ENCODE measurements at regions not wholly inside any gene's neighbourhood (a gene's known extent, or its start where the extent isn't known, plus 50 kb on each side); places are given as distances from the start of the nearest gene placed in this dataset.

- Histone ChIP-seq H4K20me1 (ENCODE audit: insufficient read depth, low read length) (no peaks in the 10 kb centered on the region), H3K4me1 (ENCODE audit: insufficient read depth, low read length) (no peaks in the 10 kb centered on the region), H3K36me3 (ENCODE audit: insufficient read depth, low read length) (no peaks in the 10 kb centered on the region), H3K27ac (ENCODE audit: low read length) (no peak overlapping the region), H3K9me3 (ENCODE audit: insufficient read depth, low read length, severe bottlenecking) (no peaks in the 10 kb centered on the region), H3K79me2 (ENCODE audit: insufficient read depth, low read length) (no peaks in the 10 kb centered on the region), H3K4me2 (ENCODE audit: insufficient read depth, low read length) (no peak overlapping the region), H3K27me3 (ENCODE audit: insufficient read depth, low read length, poor library complexity) (no peaks in the 10 kb centered on the region), H2AFZ (ENCODE audit: low read depth, low read length) (no peak overlapping the region), H3K4me3 (ENCODE audit: low read depth in 1 of 2, low read length in 2 of 2) (no peak overlapping the region), H3K9ac (ENCODE audit: low read depth, low read length) (no peak overlapping the region)
- TF ChIP-seq EZH2 (IDR thresholded peaks at IDR 0.05; ENCODE audit: borderline replicate concordance, low read depth, low read length, severe bottlenecking) = no peak
- TF ChIP-seq CTCF (IDR thresholded peaks at IDR 0.05; ENCODE audit: borderline replicate concordance, extremely low read depth, low read length, poor library complexity, severe bottlenecking) = no peak
- no peak for DNase-seq
- no peak for ATAC-seq (ENCODE audit: insufficient read depth, low read depth)
Measured at GRCh38 chr7:13476881-13477444, 512.5 kb downstream of the ETV1 start.

- no peak overlapping the region for H2AFZ ChIP-seq (ENCODE audit: low read depth, low read length)
- H3K4me3 ChIP-seq (ENCODE audit: low read depth in 1 of 2, low read length in 2 of 2) = no peak overlapping the region
- no peak overlapping the region for H3K9ac ChIP-seq (ENCODE audit: low read depth, low read length)
- H4K20me1 ChIP-seq (ENCODE audit: insufficient read depth, low read length) = no peaks in the 10 kb centered on the region
- no peaks in the 10 kb centered on the region for H3K9me3 ChIP-seq (ENCODE audit: insufficient read depth, low read length, severe bottlenecking)
- TF ChIP-seq CTCF (IDR thresholded peaks at IDR 0.05; ENCODE audit: borderline replicate concordance, extremely low read depth, low read length, poor library complexity, severe bottlenecking) = no peak
- TF ChIP-seq EZH2 (IDR thresholded peaks at IDR 0.05; ENCODE audit: borderline replicate concordance, low read depth, low read length, severe bottlenecking) = no peak
- no peaks in the 10 kb centered on the region for H3K27me3 ChIP-seq (ENCODE audit: insufficient read depth, low read length, poor library complexity)
- no peak overlapping the region for H3K4me2 ChIP-seq (ENCODE audit: insufficient read depth, low read length)
- no peak for ATAC-seq (ENCODE audit: insufficient read depth, low read depth)
- no peak overlapping the region for H3K27ac ChIP-seq (ENCODE audit: low read length)
- no peaks in the 10 kb centered on the region for H3K36me3 ChIP-seq (ENCODE audit: insufficient read depth, low read length)
- H3K4me1 ChIP-seq (ENCODE audit: insufficient read depth, low read length) = no peaks in the 10 kb centered on the region
- no peaks in the 10 kb centered on the region for H3K79me2 ChIP-seq (ENCODE audit: insufficient read depth, low read length)
- no peak for DNase-seq
Measured at GRCh38 chr7:13489386-13489785, 500.1 kb downstream of the ETV1 start.

- no peaks in the 10 kb centered on the region for H3K36me3 ChIP-seq (ENCODE audit: insufficient read depth, low read length)
- no peak overlapping the region for H3K4me3 ChIP-seq (ENCODE audit: low read depth in 1 of 2, low read length in 2 of 2)
- no peaks in the 10 kb centered on the region for H3K27me3 ChIP-seq (ENCODE audit: insufficient read depth, low read length, poor library complexity)
- no peak for ATAC-seq (ENCODE audit: insufficient read depth, low read depth)
- H3K4me2 ChIP-seq (ENCODE audit: insufficient read depth, low read length) = no peak overlapping the region
- no peaks in the 10 kb centered on the region for H4K20me1 ChIP-seq (ENCODE audit: insufficient read depth, low read length)
- no peaks in the 10 kb centered on the region for H3K4me1 ChIP-seq (ENCODE audit: insufficient read depth, low read length)
- no peak for TF ChIP-seq EZH2 (IDR thresholded peaks at IDR 0.05; ENCODE audit: borderline replicate concordance, low read depth, low read length, severe bottlenecking)
- no peak for TF ChIP-seq CTCF (IDR thresholded peaks at IDR 0.05; ENCODE audit: borderline replicate concordance, extremely low read depth, low read length, poor library complexity, severe bottlenecking)
- no peak overlapping the region for H3K27ac ChIP-seq (ENCODE audit: low read length)
- no peak for DNase-seq
- H2AFZ ChIP-seq (ENCODE audit: low read depth, low read length) = no peak overlapping the region
- no peaks in the 10 kb centered on the region for H3K9me3 ChIP-seq (ENCODE audit: insufficient read depth, low read length, severe bottlenecking)
- no peaks in the 10 kb centered on the region for H3K79me2 ChIP-seq (ENCODE audit: insufficient read depth, low read length)
- H3K9ac ChIP-seq (ENCODE audit: low read depth, low read length) = no peak overlapping the region
Measured at GRCh38 chr7:13496976-13497375, 492.5 kb downstream of the ETV1 start.

GRCh38 chr7:13508586-13508985 lies 480.9 kb downstream of the ETV1 start:
- H3K9ac ChIP-seq (ENCODE audit: low read depth, low read length) = no peak overlapping the region
- H3K4me2 ChIP-seq (ENCODE audit: insufficient read depth, low read length) = no peak overlapping the region
- DNase-seq (no peak), ATAC-seq (ENCODE audit: insufficient read depth, low read depth) (no peak)
- no peak overlapping the region for H2AFZ ChIP-seq (ENCODE audit: low read depth, low read length)
- no peak overlapping the region for H3K27ac ChIP-seq (ENCODE audit: low read length)
- no peaks in the 10 kb centered on the region for H3K79me2 ChIP-seq (ENCODE audit: insufficient read depth, low read length)
- TF ChIP-seq EZH2 (IDR thresholded peaks at IDR 0.05; ENCODE audit: borderline replicate concordance, low read depth, low read length, severe bottlenecking) (no peak), CTCF (IDR thresholded peaks at IDR 0.05; ENCODE audit: borderline replicate concordance, extremely low read depth, low read length, poor library complexity, severe bottlenecking) (no peak)
- no peak overlapping the region for H3K4me3 ChIP-seq (ENCODE audit: low read depth in 1 of 2, low read length in 2 of 2)
- H3K9me3 ChIP-seq (ENCODE audit: insufficient read depth, low read length, severe bottlenecking) = no peaks in the 10 kb centered on the region
- no peaks in the 10 kb centered on the region for H3K27me3 ChIP-seq (ENCODE audit: insufficient read depth, low read length, poor library complexity)
- no peaks in the 10 kb centered on the region for H4K20me1 ChIP-seq (ENCODE audit: insufficient read depth, low read length)
- H3K4me1 ChIP-seq (ENCODE audit: insufficient read depth, low read length) = no peaks in the 10 kb centered on the region
- H3K36me3 ChIP-seq (ENCODE audit: insufficient read depth, low read length) = no peaks in the 10 kb centered on the region

All from DND-41 (cell line).